ENCODE measurements at regions not wholly inside any gene's neighbourhood (a gene's known extent, or its start where the extent isn't known, plus 50 kb on each side); places are given as distances from the start of the nearest gene placed in this dataset.
A peak's percentile ranks its signal among the peaks of the same experiment; 100 is the strongest.

DNA sequence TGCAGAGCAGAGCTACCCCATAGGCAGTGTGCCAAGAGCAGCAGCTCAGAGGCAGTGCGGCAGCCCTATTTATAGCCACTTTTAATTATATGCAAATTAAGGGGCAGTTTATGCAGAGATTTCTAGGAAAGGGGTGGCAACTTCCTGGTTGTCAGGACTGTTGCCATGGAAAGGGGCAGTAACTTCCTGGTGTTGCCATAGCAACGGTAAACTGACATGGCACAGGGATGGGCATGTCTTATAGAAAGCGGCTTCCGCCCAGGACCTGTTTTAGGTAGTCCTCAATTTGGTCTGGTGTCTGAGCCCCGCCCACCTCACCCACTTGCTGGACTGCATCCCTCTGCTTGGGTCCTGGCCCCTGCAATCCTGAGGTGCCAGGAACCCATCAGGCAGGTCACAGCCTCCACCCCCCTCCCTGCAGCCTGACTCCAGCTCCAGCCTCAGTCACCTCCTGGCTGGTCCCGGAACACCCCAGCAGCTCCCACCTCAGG lies 115.8 kb downstream of the TMEM130 start:
- TF ChIP-seq, protein P1, sequence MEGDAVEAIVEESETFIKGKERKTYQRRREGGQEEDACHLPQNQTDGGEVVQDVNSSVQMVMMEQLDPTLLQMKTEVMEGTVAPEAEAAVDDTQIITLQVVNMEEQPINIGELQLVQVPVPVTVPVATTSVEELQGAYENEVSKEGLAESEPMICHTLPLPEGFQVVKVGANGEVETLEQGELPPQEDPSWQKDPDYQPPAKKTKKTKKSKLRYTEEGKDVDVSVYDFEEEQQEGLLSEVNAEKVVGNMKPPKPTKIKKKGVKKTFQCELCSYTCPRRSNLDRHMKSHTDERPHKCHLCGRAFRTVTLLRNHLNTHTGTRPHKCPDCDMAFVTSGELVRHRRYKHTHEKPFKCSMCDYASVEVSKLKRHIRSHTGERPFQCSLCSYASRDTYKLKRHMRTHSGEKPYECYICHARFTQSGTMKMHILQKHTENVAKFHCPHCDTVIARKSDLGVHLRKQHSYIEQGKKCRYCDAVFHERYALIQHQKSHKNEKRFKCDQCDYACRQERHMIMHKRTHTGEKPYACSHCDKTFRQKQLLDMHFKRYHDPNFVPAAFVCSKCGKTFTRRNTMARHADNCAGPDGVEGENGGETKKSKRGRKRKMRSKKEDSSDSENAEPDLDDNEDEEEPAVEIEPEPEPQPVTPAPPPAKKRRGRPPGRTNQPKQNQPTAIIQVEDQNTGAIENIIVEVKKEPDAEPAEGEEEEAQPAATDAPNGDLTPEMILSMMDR (IDR thresholded peaks at IDR 0.05; ENCODE audit: borderline replicate concordance, insufficient read depth, low read depth, low read length) = no peak
- H3K4me3 ChIP-seq (ENCODE audit: low read depth, low read length) = no peak overlapping the region

GRCh38 chr7:98755138-98755898 lies 114.5 kb downstream of the TMEM130 start:
- TF ChIP-seq, protein P1 (IDR thresholded peaks at IDR 0.05; ENCODE audit: borderline replicate concordance, insufficient read depth, low read depth, low read length) = peak; percentile 30; the same call in 1 of the 2 replicates
- no peak overlapping the region for H3K4me3 ChIP-seq (ENCODE audit: low read depth, low read length)

DNA sequence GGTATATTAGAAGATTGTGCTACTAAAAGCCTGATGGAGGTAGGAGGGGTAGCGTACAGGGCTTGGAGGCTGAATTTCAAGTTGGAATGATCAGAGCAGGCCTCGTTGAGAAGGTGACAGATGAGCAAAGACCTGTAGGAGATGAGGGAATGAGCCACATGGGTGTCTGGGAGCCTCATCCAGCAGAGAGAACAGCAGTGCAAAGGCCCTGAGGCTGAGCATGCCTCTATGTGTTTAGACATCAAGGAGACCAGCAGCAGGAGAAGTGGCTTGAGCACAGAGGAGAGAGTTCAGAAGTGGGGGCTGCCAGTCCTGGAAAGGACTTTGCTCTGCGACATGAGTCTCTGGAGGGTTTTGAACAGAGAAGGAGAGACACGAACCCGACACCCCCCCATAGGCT lies 111.7 kb downstream of the TMEM130 start:
- H3K4me3 ChIP-seq (ENCODE audit: low read depth, low read length) = no peak overlapping the region
- TF ChIP-seq, protein P1 (IDR thresholded peaks at IDR 0.05; ENCODE audit: borderline replicate concordance, insufficient read depth, low read depth, low read length) = no peak

DNA sequence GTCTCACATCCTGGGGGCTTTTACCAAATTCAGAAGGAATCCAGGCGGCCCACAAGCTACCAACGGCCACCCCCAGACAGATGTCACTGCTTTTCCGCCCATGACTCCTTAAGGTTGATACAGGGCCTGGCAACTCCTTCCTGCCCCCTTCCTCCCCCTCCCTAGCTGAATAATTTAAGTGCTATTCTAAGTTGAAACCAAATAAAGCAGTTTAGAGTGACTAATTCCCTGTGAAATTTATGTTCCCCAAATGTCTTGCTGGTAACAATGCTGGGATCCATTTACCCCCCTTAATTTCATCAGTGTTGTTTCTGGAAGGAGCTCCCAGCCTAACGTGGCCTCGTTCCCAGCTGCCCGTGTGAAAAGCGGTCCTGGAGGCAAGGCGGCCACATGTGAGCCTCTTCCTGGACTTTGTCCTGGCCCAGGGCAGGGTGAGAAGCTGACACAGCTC lies 109.6 kb downstream of the TMEM130 start:
- TF ChIP-seq, protein P1 (IDR thresholded peaks at IDR 0.05; ENCODE audit: borderline replicate concordance, insufficient read depth, low read depth, low read length) = no peak
- H3K4me3 ChIP-seq (ENCODE audit: low read depth, low read length) = no peak overlapping the region

GRCh38 chr7:98761225-98761624 lies 108.6 kb downstream of the TMEM130 start:
- H3K4me3 ChIP-seq (ENCODE audit: low read depth, low read length) = no peak overlapping the region
- TF ChIP-seq, protein P1 (IDR thresholded peaks at IDR 0.05; ENCODE audit: borderline replicate concordance, insufficient read depth, low read depth, low read length) = no peak

DNA sequence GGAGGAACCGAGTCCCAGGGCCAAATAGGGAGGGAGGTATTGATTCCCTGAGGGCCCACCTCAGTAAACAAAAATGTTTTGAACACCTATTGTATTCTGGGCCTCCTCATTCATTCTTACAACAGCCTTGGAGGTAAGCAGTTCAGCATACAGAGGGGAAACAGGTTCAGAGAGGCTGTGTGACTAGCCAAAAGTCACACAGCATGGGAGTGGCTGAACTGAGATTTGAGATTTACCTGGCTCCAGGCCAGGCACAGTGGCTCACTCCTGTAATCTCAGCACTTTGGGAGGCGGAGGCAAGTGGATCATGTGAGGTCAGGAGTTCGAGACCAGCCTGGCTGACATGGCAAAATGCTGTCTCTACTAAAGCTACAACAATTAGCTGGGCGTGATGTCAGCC lies 107.2 kb downstream of the TMEM130 start:
- TF ChIP-seq, protein P1 (IDR thresholded peaks at IDR 0.05; ENCODE audit: borderline replicate concordance, insufficient read depth, low read depth, low read length) = no peak
- H3K4me3 ChIP-seq (ENCODE audit: low read depth, low read length) = no peak overlapping the region

- H3K4me3 ChIP-seq (ENCODE audit: low read depth, low read length) = no peak overlapping the region
- TF ChIP-seq, protein P1 (IDR thresholded peaks at IDR 0.05; ENCODE audit: borderline replicate concordance, insufficient read depth, low read depth, low read length) = no peak
Observed at GRCh38 chr7:98763441-98763840, 106.4 kb downstream of the TMEM130 start.

Measured in GM12875 (cell line).